Common myeloid progenitor, CD34-positive (primary cell): ENCODE measurements at regions not wholly inside any gene's neighbourhood (a gene's known extent, or its start where the extent isn't known, plus 50 kb on each side); places are given as distances from the start of the nearest gene placed in this dataset.

ENCODE experiments used
- CTCF ChIA-PET: fragments of 350-600 bp; sonication (Branson Sonifier 250); formaldehyde crosslinking; loops from one replicate; lab custom pipeline; 2021; ENCODE audit warnings: antibody characterized with exemption; lab: Charles Lee
- POLR2A ChIA-PET: fragments of 350-600 bp; sonication (Branson Sonifier 250); formaldehyde crosslinking; loops from one replicate; lab custom pipeline; 2021; ENCODE audit warnings: antibody characterized with exemption; lab: Charles Lee
- DNase-seq, 3 donors: peaks; one replicate each; pipeline versions ENCODE4 v3.0.0 to v3.0.0-alpha.2; 2013
- H3K27ac ChIP-seq, 2 experiments: 1 replicate in 1 of 2; 2 replicates in 1 of 2; pipeline ENCODE4 v1.7.0; 2013; ENCODE audit warnings: inconsistent platforms in 2 of 2, low read length in 2 of 2, mild to moderate bottlenecking in 2 of 2, low read depth in 1 of 2, moderate library complexity in 1 of 2; ENCODE audit not compliant: severe bottlenecking in 2 of 2, insufficient read depth in 1 of 2, poor library complexity in 1 of 2
- H3K27me3 ChIP-seq, 5 experiments: replicated peaks in 2 of 5; 1 replicate in 3 of 5; 2 replicates in 2 of 5; pipeline versions ENCODE4 v1.6.1 to v1.7.0; 2013; ENCODE audit warnings: low read length in 4 of 5, mild to moderate bottlenecking in 2 of 5, moderate library complexity in 2 of 5, inconsistent platforms in 1 of 5; ENCODE audit not compliant: insufficient read depth in 5 of 5, control insufficient read depth in 4 of 5
- H3K36me3 ChIP-seq, 4 experiments: 1 replicate in 2 of 4; 2 replicates in 2 of 4; pipeline versions ENCODE4 v1.6.1 to v1.7.0; 2013; ENCODE audit warnings: low read length in 3 of 4, control low read depth in 1 of 4, mild to moderate bottlenecking in 1 of 4; ENCODE audit not compliant: control insufficient read depth in 4 of 4, insufficient read depth in 4 of 4
- H3K4me1 ChIP-seq, 4 experiments: 1 replicate in 3 of 4; 2 replicates in 1 of 4; pipeline versions ENCODE4 v1.6.1 to v1.7.1; 2013; ENCODE audit warnings: low read length in 3 of 4, mild to moderate bottlenecking in 3 of 4, control low read depth in 1 of 4, inconsistent platforms in 1 of 4, moderate library complexity in 1 of 4; ENCODE audit not compliant: control insufficient read depth in 4 of 4, insufficient read depth in 4 of 4; ENCODE audit errors: control extremely low read depth in 1 of 4
- H3K4me3 ChIP-seq, 7 experiments: 1 replicate in 4 of 7; 2 replicates in 3 of 7; pipeline versions ENCODE4 v1.5.1 to v1.7.0; 2013; ENCODE audit warnings: mild to moderate bottlenecking in 7 of 7, low read length in 6 of 7, moderate library complexity in 6 of 7, inconsistent platforms in 2 of 7, low read depth in 2 of 7, control low read depth in 1 of 7; ENCODE audit not compliant: insufficient read depth in 4 of 7, control insufficient read depth in 1 of 7; ENCODE audit errors: extremely low read depth in 1 of 7
- H3K9me3 ChIP-seq, 5 experiments: 1 replicate in 4 of 5; 2 replicates in 1 of 5; pipeline versions ENCODE4 v1.6.1 to v1.7.1; 2013; ENCODE audit warnings: low read length in 4 of 5, mild to moderate bottlenecking in 2 of 5, inconsistent platforms in 1 of 5, low read depth in 1 of 5, moderate library complexity in 1 of 5; ENCODE audit not compliant: control insufficient read depth in 4 of 5, insufficient read depth in 2 of 5; ENCODE audit errors: control extremely low read depth in 1 of 5
- WGBS: methylation state at CpG from one replicate; pipeline ENCODE4 v1.1.5; 2013; ENCODE audit not compliant: insufficient coverage; 5-methylcytosine and 5-hydroxymethylcytosine counted together

- WGBS = 100% methylated on average over 1 of the region's 1 CpG
- Histone ChIP-seq H3K27ac (no peak overlapping the region), H3K4me1 (no peaks in the 10 kb centered on the region), H3K9me3 (no peaks in the 10 kb centered on the region), H3K36me3 (no peaks in the 10 kb centered on the region), H3K4me3 (no peak overlapping the region), H3K27me3 (no peaks in the 10 kb centered on the region)
- POLR2A ChIA-PET = no interaction called here
- CTCF ChIA-PET = no interaction called here
- DNase-seq = no peak
Observed at GRCh38 chr13:79692846-79693245, 211.9 kb downstream of the NDFIP2 start.

GRCh38 chr13:79691826-79692225, 210.9 kb downstream of the NDFIP2 start:
- CTCF ChIA-PET = no interaction called here

GRCh38 chr13:79688741-79689140, 207.8 kb downstream of the NDFIP2 start:
- no peaks in the 10 kb centered on the region for H3K9me3 ChIP-seq
- H3K36me3 ChIP-seq = no peaks in the 10 kb centered on the region
- no peaks in the 10 kb centered on the region for H3K4me1 ChIP-seq
- ChIA-PET CTCF (interaction anchor here (0.6 to 0.7 kb wide), 2 partner anchors 9 to 10 kb away, joined by 3 read pairs; no protein-coding TSS in a partner anchor), POLR2A (no interaction called here)
- H3K27me3 ChIP-seq = no peaks in the 10 kb centered on the region
- no peak overlapping the region for H3K27ac ChIP-seq
- no peak overlapping the region for H3K4me3 ChIP-seq
- WGBS = 100% methylated on average over 3 of the region's 5 CpGs
- DNase-seq = no peak

More at GRCh38 chr13:79691826-79692225, 210.9 kb downstream of the NDFIP2 start:
- Histone ChIP-seq H3K36me3 (no peaks in the 10 kb centered on the region), H3K27ac (no peak overlapping the region), H3K9me3 (no peaks in the 10 kb centered on the region), H3K27me3 (no peaks in the 10 kb centered on the region), H3K4me1 (no peaks in the 10 kb centered on the region), H3K4me3 (no peak overlapping the region)
- no CpG with 5 or more reads among the region's 3 CpGs for WGBS
- DNase-seq = no peak
- POLR2A ChIA-PET = no interaction called here

- Histone ChIP-seq H3K36me3 (no peaks in the 10 kb centered on the region), H3K27ac (no peak overlapping the region), H3K4me1 (no peaks in the 10 kb centered on the region), H3K27me3 (no peaks in the 10 kb centered on the region), H3K4me3 (no peak overlapping the region), H3K9me3 (peaks cover 0 to 1% (median 0%) of the 10 kb centered on the region in 5 experiments)
- 94% methylated on average over 4 of the region's 6 CpGs for WGBS
- no peak for DNase-seq
- POLR2A ChIA-PET = no interaction called here
- CTCF ChIA-PET = no interaction called here
Observed at GRCh38 chr13:79686441-79686840, 205.5 kb downstream of the NDFIP2 start.

- POLR2A ChIA-PET = no interaction called here
- CTCF ChIA-PET = no interaction called here
- H3K4me3 ChIP-seq = no peak overlapping the region
- H3K27ac ChIP-seq = no peak overlapping the region
- no peaks in the 10 kb centered on the region for H3K4me1 ChIP-seq
- no peak for DNase-seq
- no peaks in the 10 kb centered on the region for H3K36me3 ChIP-seq
- 96% methylated on average over 3 of the region's 3 CpGs for WGBS
- peaks cover 0 to 1% (median 0%) of the 10 kb centered on the region in 5 experiments for H3K9me3 ChIP-seq
- no peaks in the 10 kb centered on the region for H3K27me3 ChIP-seq
Observed at GRCh38 chr13:79684371-79684770, 203.4 kb downstream of the NDFIP2 start.

- no peaks in the 10 kb centered on the region for H3K27me3 ChIP-seq
- ChIA-PET POLR2A (no interaction called here), CTCF (no interaction called here)
- H3K27ac ChIP-seq = no peak overlapping the region
- no peak for DNase-seq
- no peaks in the 10 kb centered on the region for H3K36me3 ChIP-seq
- WGBS = no CpG with 5 or more reads among the region's 2 CpGs
- peaks cover 0 to 1% (median 0%) of the 10 kb centered on the region in 5 experiments for H3K9me3 ChIP-seq
- no peaks in the 10 kb centered on the region for H3K4me1 ChIP-seq
- no peak overlapping the region for H3K4me3 ChIP-seq
Observed at GRCh38 chr13:79682164-79682563, 201.2 kb downstream of the NDFIP2 start.

GRCh38 chr13:79681069-79681468, 200.1 kb downstream of the NDFIP2 start:
- Histone ChIP-seq H3K9me3 (peaks cover 0 to 1% (median 0%) of the 10 kb centered on the region in 5 experiments), H3K27ac (no peak overlapping the region), H3K36me3 (no peaks in the 10 kb centered on the region), H3K4me3 (no peak overlapping the region), H3K27me3 (no peaks in the 10 kb centered on the region), H3K4me1 (no peaks in the 10 kb centered on the region)
- WGBS = no CpG with 5 or more reads among the region's 1 CpG
- ChIA-PET CTCF (interaction anchor here (1.2 to 1.9 kb wide), 2 partner anchors 1336 to 1344 kb away, joined by 3 to 7 read pairs; no protein-coding TSS in a partner anchor), POLR2A (no interaction called here)
- DNase-seq = no peak
